CD8-positive, alpha-beta memory T cell (primary cell): ENCODE measurements at regions not wholly inside any gene's neighbourhood (a gene's known extent, or its start where the extent isn't known, plus 50 kb on each side); places are given as distances from the start of the nearest gene placed in this dataset.

Experiments used
- CTCF ChIA-PET: fragments of 350-600 bp; sonication (Branson Sonifier 250); formaldehyde crosslinking; loops from one replicate; lab custom pipeline; 2021; ENCODE audit warnings: antibody characterized with exemption; lab: Charles Lee
- POLR2A ChIA-PET: fragments of 350-600 bp; sonication (Branson Sonifier 250); formaldehyde crosslinking; loops from one replicate; lab custom pipeline; 2021; ENCODE audit warnings: antibody characterized with exemption; lab: Charles Lee
- DNase-seq, 5 donors: peaks; one replicate each; pipeline versions ENCODE4 v3.0.0 to v3.0.0-alpha.2; 2020 to 2022; ENCODE audit warnings: mixed read lengths in 1 of 5
- H3K27ac ChIP-seq: one replicate; pipeline ENCODE4 v1.7.0; 2013; ENCODE audit warnings: low read depth, mild to moderate bottlenecking, low read length, moderate library complexity
- H3K27me3 ChIP-seq: 2 replicates; pipeline ENCODE4 v1.7.0; 2013; ENCODE audit warnings: low read length, mild to moderate bottlenecking; ENCODE audit not compliant: insufficient read depth, poor library complexity, severe bottlenecking
- H3K36me3 ChIP-seq: 2 replicates; pipeline ENCODE4 v1.7.0; 2013; ENCODE audit warnings: mild to moderate bottlenecking, low read length, moderate library complexity; ENCODE audit not compliant: insufficient read depth
- H3K4me1 ChIP-seq: 2 replicates; pipeline ENCODE4 v1.7.0; 2013; ENCODE audit warnings: mild to moderate bottlenecking, low read length, moderate library complexity; ENCODE audit not compliant: insufficient read depth
- H3K4me3 ChIP-seq: 2 replicates; pipeline ENCODE4 v1.7.0; 2013; ENCODE audit warnings: mild to moderate bottlenecking, low read length
- H3K9me3 ChIP-seq: 2 replicates; pipeline ENCODE4 v1.7.0; 2013; ENCODE audit warnings: mild to moderate bottlenecking, low read length
- H3K27ac Mint-ChIP-seq, 8 donors: one replicate each; pipeline ENCODE4 v1.8.0; 2020 to 2021; ENCODE audit warnings: mixed read lengths in 8 of 8, mild to moderate bottlenecking in 6 of 8, inconsistent platforms in 3 of 8, moderate library complexity in 3 of 8
- H3K27me3 Mint-ChIP-seq, 2 donors: one replicate each; pipeline ENCODE4 v1.8.0; 2020 to 2021; ENCODE audit warnings: mixed read lengths in 2 of 2, mild to moderate bottlenecking in 1 of 2, moderate library complexity in 1 of 2
- H3K36me3 Mint-ChIP-seq, 3 donors: one replicate each; pipeline ENCODE4 v1.8.0; 2020 to 2021; ENCODE audit warnings: mixed read lengths in 3 of 3, inconsistent platforms in 1 of 3, mild to moderate bottlenecking in 1 of 3
- H3K4me1 Mint-ChIP-seq, 3 donors: one replicate each; pipeline ENCODE4 v1.8.0; 2020 to 2021; ENCODE audit warnings: mixed read lengths in 3 of 3, inconsistent platforms in 1 of 3, mild to moderate bottlenecking in 1 of 3
- H3K4me3 Mint-ChIP-seq, 7 donors: one replicate each; pipeline ENCODE4 v1.8.0; 2020 to 2021; ENCODE audit warnings: mixed read lengths in 7 of 7, mild to moderate bottlenecking in 6 of 7, moderate library complexity in 4 of 7, inconsistent platforms in 2 of 7
- H3K9me3 Mint-ChIP-seq, 5 donors: one replicate each; pipeline ENCODE4 v1.8.0; 2020 to 2022; ENCODE audit warnings: mixed read lengths in 5 of 5, mild to moderate bottlenecking in 3 of 5, moderate library complexity in 2 of 5, inconsistent platforms in 1 of 5

GRCh38 chr14:38089123-38089522 lies 118.6 kb upstream of the SSTR1 start:
- Histone ChIP-seq H3K4me1 (peaks cover 21% of the 10 kb centered on the region), H3K27me3 (no peaks in the 10 kb centered on the region), H3K36me3 (no peaks in the 10 kb centered on the region), H3K9me3 (no peaks in the 10 kb centered on the region), H3K4me3 (peak overlapping the region; percentile 53), H3K27ac (no peak overlapping the region)
- ChIA-PET CTCF (no interaction called here), POLR2A (no interaction called here)
- DNase-seq = no peak
- peak overlapping the region; percentile 76 to 91 (median 81) for H3K4me3 Mint-ChIP-seq
- H3K27ac Mint-ChIP-seq = peak overlapping the region; percentile 67 to 94 (median 88)
- no peaks in the 10 kb centered on the region for H3K27me3 Mint-ChIP-seq
- peaks cover 26 to 29% (median 27%) of the 10 kb centered on the region in 3 donors for H3K4me1 Mint-ChIP-seq
- peaks cover 16 to 21% (median 19%) of the 10 kb centered on the region in 5 donors for H3K9me3 Mint-ChIP-seq
- peaks cover 1 to 26% (median 5%) of the 10 kb centered on the region in 3 donors for H3K36me3 Mint-ChIP-seq

GRCh38 chr14:38090506-38090905 lies 117.2 kb upstream of the SSTR1 start:
- H3K4me1 ChIP-seq = peaks cover 21% of the 10 kb centered on the region
- no peaks in the 10 kb centered on the region for H3K27me3 ChIP-seq
- no peak overlapping the region for H3K27ac ChIP-seq
- H3K9me3 ChIP-seq = no peaks in the 10 kb centered on the region
- peaks cover 26 to 29% (median 27%) of the 10 kb centered on the region in 3 donors for H3K4me1 Mint-ChIP-seq
- H3K27ac Mint-ChIP-seq = peak overlapping the region in 1 of 8 donors; percentile 87
- peaks cover 18 to 35% (median 30%) of the 10 kb centered on the region in 5 donors for H3K9me3 Mint-ChIP-seq
- ChIA-PET POLR2A (no interaction called here), CTCF (no interaction called here)
- H3K4me3 Mint-ChIP-seq = peak overlapping the region in 1 of 7 donors; percentile 85
- no peaks in the 10 kb centered on the region for H3K27me3 Mint-ChIP-seq
- H3K36me3 Mint-ChIP-seq = peaks cover 1 to 38% (median 5%) of the 10 kb centered on the region in 3 donors
- DNase-seq = no peak
- no peak overlapping the region for H3K4me3 ChIP-seq
- no peaks in the 10 kb centered on the region for H3K36me3 ChIP-seq

GRCh38 chr14:38098074-38098836 lies 109.4 kb upstream of the SSTR1 start:
- no peak overlapping the region for H3K27ac Mint-ChIP-seq
- no peak for DNase-seq
- Histone ChIP-seq H3K9me3 (no peaks in the 10 kb centered on the region), H3K4me1 (no peaks in the 10 kb centered on the region), H3K27me3 (no peaks in the 10 kb centered on the region), H3K4me3 (no peak overlapping the region), H3K36me3 (no peaks in the 10 kb centered on the region), H3K27ac (no peak overlapping the region)
- peaks cover 7 to 39% (median 24%) of the 10 kb centered on the region in 5 donors for H3K9me3 Mint-ChIP-seq
- CTCF ChIA-PET = no interaction called here
- POLR2A ChIA-PET = no interaction called here
- H3K27me3 Mint-ChIP-seq = peaks cover 0 to 2% of the 10 kb centered on the region in 2 donors
- no peak overlapping the region for H3K4me3 Mint-ChIP-seq
- H3K36me3 Mint-ChIP-seq = peaks cover 0 to 47% (median 0%) of the 10 kb centered on the region in 3 donors
- peaks cover 0 to 3% (median under 1%) of the 10 kb centered on the region in 3 donors for H3K4me1 Mint-ChIP-seq

GRCh38 chr14:38101679-38102078 lies 106.0 kb upstream of the SSTR1 start:
- no peaks in the 10 kb centered on the region for H3K9me3 ChIP-seq
- Mint-ChIP-seq H3K27me3 (no peaks in the 10 kb centered on the region), H3K27ac (no peak overlapping the region), H3K4me1 (peaks cover 0 to 16% (median 14%) of the 10 kb centered on the region in 3 donors), H3K4me3 (no peak overlapping the region), H3K36me3 (peaks cover 0 to 18% (median 0%) of the 10 kb centered on the region in 3 donors), H3K9me3 (peaks cover 0 to 13% (median 3%) of the 10 kb centered on the region in 5 donors)
- H3K27ac ChIP-seq = no peak overlapping the region
- CTCF ChIA-PET = no interaction called here
- no peaks in the 10 kb centered on the region for H3K27me3 ChIP-seq
- H3K36me3 ChIP-seq = no peaks in the 10 kb centered on the region
- DNase-seq = no peak
- POLR2A ChIA-PET = no interaction called here
- peaks cover 4% of the 10 kb centered on the region for H3K4me1 ChIP-seq
- H3K4me3 ChIP-seq = no peak overlapping the region

GRCh38 chr14:38103542-38104225 lies 104.0 kb upstream of the SSTR1 start:
- DNase-seq = no peak
- H3K9me3 ChIP-seq = no peaks in the 10 kb centered on the region
- H3K4me3 Mint-ChIP-seq = peak overlapping the region in 3 of 7 donors; percentile 70 to 78 (median 72)
- H3K27me3 Mint-ChIP-seq = no peaks in the 10 kb centered on the region
- peaks cover 0 to 8% (median 0%) of the 10 kb centered on the region in 3 donors for H3K36me3 Mint-ChIP-seq
- peaks cover 4% of the 10 kb centered on the region for H3K4me1 ChIP-seq
- CTCF ChIA-PET = no interaction called here
- H3K27ac ChIP-seq = no peak overlapping the region
- peaks cover 0 to 11% (median 3%) of the 10 kb centered on the region in 5 donors for H3K9me3 Mint-ChIP-seq
- H3K4me1 Mint-ChIP-seq = peaks cover 5 to 24% (median 21%) of the 10 kb centered on the region in 3 donors
- H3K27ac Mint-ChIP-seq = peak overlapping the region in 3 of 8 donors; percentile 27 to 40 (median 34)
- peak overlapping the region; percentile 14 for H3K4me3 ChIP-seq
- no peaks in the 10 kb centered on the region for H3K36me3 ChIP-seq
- H3K27me3 ChIP-seq = no peaks in the 10 kb centered on the region
- POLR2A ChIA-PET = no interaction called here

GRCh38 chr14:38105106-38105702 lies 102.5 kb upstream of the SSTR1 start:
- no peaks in the 10 kb centered on the region for H3K27me3 Mint-ChIP-seq
- no peak overlapping the region for H3K27ac ChIP-seq
- no peak for DNase-seq
- H3K4me3 Mint-ChIP-seq = peak overlapping the region in 1 of 7 donors; percentile 78
- H3K36me3 ChIP-seq = no peaks in the 10 kb centered on the region
- peaks cover 5 to 24% (median 21%) of the 10 kb centered on the region in 3 donors for H3K4me1 Mint-ChIP-seq
- no peak overlapping the region for H3K4me3 ChIP-seq
- peaks cover 0 to 8% (median 3%) of the 10 kb centered on the region in 5 donors for H3K9me3 Mint-ChIP-seq
- ChIA-PET POLR2A (no interaction called here), CTCF (no interaction called here)
- no peaks in the 10 kb centered on the region for H3K9me3 ChIP-seq
- H3K27me3 ChIP-seq = no peaks in the 10 kb centered on the region
- H3K27ac Mint-ChIP-seq = no peak overlapping the region
- peaks cover 4% of the 10 kb centered on the region for H3K4me1 ChIP-seq
- peaks cover 0 to 8% (median 0%) of the 10 kb centered on the region in 3 donors for H3K36me3 Mint-ChIP-seq

GRCh38 chr14:38107216-38107631 lies 100.5 kb upstream of the SSTR1 start:
- peaks cover 0 to 2% (median under 1%) of the 10 kb centered on the region in 5 donors for H3K9me3 Mint-ChIP-seq
- peaks cover 0 to 1% (median 0%) of the 10 kb centered on the region in 3 donors for H3K36me3 Mint-ChIP-seq
- peaks cover 5 to 24% (median 21%) of the 10 kb centered on the region in 3 donors for H3K4me1 Mint-ChIP-seq
- H3K4me1 ChIP-seq = peaks cover 4% of the 10 kb centered on the region
- no peaks in the 10 kb centered on the region for H3K9me3 ChIP-seq
- no peak overlapping the region for H3K4me3 Mint-ChIP-seq
- no peak overlapping the region for H3K27ac ChIP-seq
- no peaks in the 10 kb centered on the region for H3K36me3 ChIP-seq
- ChIA-PET POLR2A (no interaction called here), CTCF (interaction anchor here (1.1 kb wide), 1 partner anchor 29 kb away, joined by 4 read pairs; no protein-coding TSS in a partner anchor)
- no peak overlapping the region for H3K4me3 ChIP-seq
- no peak for DNase-seq
- H3K27ac Mint-ChIP-seq = peak overlapping the region in 1 of 8 donors; percentile 80
- no peaks in the 10 kb centered on the region for H3K27me3 Mint-ChIP-seq
- no peaks in the 10 kb centered on the region for H3K27me3 ChIP-seq
